ENCODE measurements at regions not wholly inside any gene's neighbourhood (a gene's known extent, or its start where the extent isn't known, plus 50 kb on each side); places are given as distances from the start of the nearest gene placed in this dataset.

DNA sequence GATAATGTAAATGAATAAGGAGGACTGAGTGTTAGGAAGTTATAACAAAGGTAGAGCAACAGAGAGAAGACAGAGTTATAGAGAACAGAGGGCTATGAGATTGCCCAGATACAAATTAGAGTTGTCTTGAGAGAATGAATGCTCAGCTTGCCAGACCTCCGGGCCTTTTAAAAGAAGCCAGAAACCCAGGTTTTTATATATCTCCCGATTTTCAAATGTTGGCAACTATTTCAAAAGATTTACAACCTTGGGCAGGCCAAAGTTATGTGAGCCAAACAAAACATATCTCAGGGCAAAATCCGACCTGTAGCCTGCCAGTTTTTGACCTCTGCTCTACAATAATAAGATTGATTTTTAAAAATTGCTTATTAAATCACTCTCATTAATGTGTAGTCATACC lies 573.1 kb upstream of the SLC10A2 start:
- TF ChIP-seq, protein P1, sequence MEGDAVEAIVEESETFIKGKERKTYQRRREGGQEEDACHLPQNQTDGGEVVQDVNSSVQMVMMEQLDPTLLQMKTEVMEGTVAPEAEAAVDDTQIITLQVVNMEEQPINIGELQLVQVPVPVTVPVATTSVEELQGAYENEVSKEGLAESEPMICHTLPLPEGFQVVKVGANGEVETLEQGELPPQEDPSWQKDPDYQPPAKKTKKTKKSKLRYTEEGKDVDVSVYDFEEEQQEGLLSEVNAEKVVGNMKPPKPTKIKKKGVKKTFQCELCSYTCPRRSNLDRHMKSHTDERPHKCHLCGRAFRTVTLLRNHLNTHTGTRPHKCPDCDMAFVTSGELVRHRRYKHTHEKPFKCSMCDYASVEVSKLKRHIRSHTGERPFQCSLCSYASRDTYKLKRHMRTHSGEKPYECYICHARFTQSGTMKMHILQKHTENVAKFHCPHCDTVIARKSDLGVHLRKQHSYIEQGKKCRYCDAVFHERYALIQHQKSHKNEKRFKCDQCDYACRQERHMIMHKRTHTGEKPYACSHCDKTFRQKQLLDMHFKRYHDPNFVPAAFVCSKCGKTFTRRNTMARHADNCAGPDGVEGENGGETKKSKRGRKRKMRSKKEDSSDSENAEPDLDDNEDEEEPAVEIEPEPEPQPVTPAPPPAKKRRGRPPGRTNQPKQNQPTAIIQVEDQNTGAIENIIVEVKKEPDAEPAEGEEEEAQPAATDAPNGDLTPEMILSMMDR (IDR thresholded peaks at IDR 0.05) = no peak
- Histone ChIP-seq H3K36me3 (no peaks in the 10 kb centered on the region), H3K27me3 (no peaks in the 10 kb centered on the region), H3K27ac (no peak overlapping the region), H3K4me1 (no peaks in the 10 kb centered on the region), H3K9me3 (no peaks in the 10 kb centered on the region), H3K4me3 (no peak overlapping the region)
- intact Hi-C loops (cut with DNase I; ENCODE audit: low total_unique reads) = no loop called here
- DNase-seq = no peak

DNA sequence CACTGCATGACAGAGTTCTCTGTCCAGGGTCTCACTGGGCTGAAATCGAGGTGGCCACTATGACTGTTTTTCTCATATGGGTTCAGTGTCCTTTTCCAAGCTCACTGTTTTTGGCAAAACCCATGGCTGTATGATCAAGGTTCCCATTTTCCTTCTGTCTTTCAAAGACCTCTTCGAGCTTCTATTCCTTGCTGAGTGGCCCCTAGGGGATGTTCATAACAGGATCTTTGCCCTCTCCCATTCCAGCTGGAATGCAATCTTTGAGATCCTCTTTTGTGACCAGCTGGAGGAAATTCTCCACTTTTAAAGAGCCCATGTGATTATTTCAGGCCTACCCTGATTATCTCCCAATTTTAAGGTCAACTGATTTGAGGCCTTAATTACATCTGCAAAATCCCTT lies 572.5 kb upstream of the SLC10A2 start:
- no peak for DNase-seq
- intact Hi-C loops (cut with DNase I; ENCODE audit: low total_unique reads) = no loop called here
- Histone ChIP-seq H3K9me3 (no peaks in the 10 kb centered on the region), H3K36me3 (no peaks in the 10 kb centered on the region), H3K27me3 (no peaks in the 10 kb centered on the region), H3K4me3 (no peak overlapping the region), H3K4me1 (no peaks in the 10 kb centered on the region), H3K27ac (no peak overlapping the region)
- TF ChIP-seq, protein P1 (IDR thresholded peaks at IDR 0.05) = no peak

DNA sequence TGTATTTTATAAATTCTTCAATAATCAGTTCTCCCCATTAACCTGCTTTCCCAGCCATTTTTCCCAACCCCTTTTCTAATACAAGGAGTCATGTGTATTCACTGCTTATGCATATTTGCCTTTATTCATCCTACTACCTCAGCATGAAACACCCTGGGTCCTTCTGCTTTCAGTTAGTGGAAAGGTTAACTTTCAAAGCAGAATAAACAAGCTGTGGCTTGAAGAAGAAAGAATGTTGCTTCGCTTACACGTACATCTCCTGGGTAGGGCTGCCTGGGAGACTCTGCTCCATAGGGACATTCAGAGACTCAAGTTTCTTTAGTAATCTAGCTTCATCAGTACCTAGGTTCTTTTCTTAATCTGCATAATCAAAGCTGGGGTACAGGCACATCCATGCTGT lies 567.8 kb upstream of the SLC10A2 start:
- Histone ChIP-seq H3K4me3 (no peak overlapping the region), H3K9me3 (no peaks in the 10 kb centered on the region), H3K4me1 (no peaks in the 10 kb centered on the region), H3K36me3 (no peaks in the 10 kb centered on the region), H3K27me3 (no peaks in the 10 kb centered on the region), H3K27ac (no peak overlapping the region)
- DNase-seq = no peak
- TF ChIP-seq, protein P1 (IDR thresholded peaks at IDR 0.05) = no peak
- intact Hi-C loops (cut with DNase I; ENCODE audit: low total_unique reads) = no loop called here

DNA sequence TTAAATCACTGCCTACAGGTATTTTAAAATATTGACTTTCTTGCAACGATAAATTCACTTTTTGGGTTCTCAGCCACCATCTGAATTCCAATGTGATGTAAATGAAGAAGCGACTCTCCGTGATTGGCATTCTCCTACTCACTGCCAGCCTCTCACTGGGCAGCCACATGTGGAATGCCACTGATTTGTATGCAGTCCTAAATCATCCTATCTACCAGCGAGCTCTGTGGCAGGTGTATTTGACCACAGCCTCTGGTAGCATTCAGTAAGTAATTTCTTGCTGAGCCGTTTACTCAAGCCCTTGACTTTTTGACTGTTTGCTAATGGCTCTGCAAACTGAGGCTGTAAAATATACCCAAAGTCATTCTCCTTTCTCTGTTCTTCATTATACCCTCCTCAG lies 559.0 kb upstream of the SLC10A2 start:
- Histone ChIP-seq H3K36me3 (no peaks in the 10 kb centered on the region), H3K4me1 (no peaks in the 10 kb centered on the region), H3K4me3 (no peak overlapping the region), H3K27ac (no peak overlapping the region), H3K9me3 (no peaks in the 10 kb centered on the region), H3K27me3 (no peaks in the 10 kb centered on the region)
- no peak for DNase-seq
- intact Hi-C loops (cut with DNase I; ENCODE audit: low total_unique reads) = no loop called here
- TF ChIP-seq, protein P1 (IDR thresholded peaks at IDR 0.05) = no peak

DNA sequence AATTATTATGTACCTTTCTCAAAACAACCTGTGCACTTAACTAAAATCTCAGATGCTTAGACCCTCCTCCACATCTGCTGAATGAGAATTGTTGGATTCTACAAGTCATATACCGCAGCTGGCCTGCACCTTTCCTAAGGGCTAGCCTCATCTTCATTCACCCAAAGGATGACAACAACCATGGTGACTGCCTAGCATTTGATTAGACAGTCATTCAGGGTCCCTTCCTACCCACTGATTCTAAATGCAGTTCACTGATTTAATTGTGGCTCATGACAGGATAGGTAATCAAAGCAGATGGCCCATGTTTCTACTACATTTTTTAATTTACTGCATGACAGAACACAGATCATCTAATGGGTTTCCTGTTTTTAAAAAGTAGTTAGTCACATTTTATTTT lies 551.9 kb upstream of the SLC10A2 start:
- H3K27me3 ChIP-seq = no peaks in the 10 kb centered on the region
- H3K4me3 ChIP-seq = no peak overlapping the region
- intact Hi-C loops (cut with DNase I; ENCODE audit: low total_unique reads) = no loop called here
- no peaks in the 10 kb centered on the region for H3K9me3 ChIP-seq
- no peaks in the 10 kb centered on the region for H3K36me3 ChIP-seq
- TF ChIP-seq, protein P1 (IDR thresholded peaks at IDR 0.05) = no peak
- no peaks in the 10 kb centered on the region for H3K4me1 ChIP-seq
- DNase-seq = no peak
- no peak overlapping the region for H3K27ac ChIP-seq

DNA sequence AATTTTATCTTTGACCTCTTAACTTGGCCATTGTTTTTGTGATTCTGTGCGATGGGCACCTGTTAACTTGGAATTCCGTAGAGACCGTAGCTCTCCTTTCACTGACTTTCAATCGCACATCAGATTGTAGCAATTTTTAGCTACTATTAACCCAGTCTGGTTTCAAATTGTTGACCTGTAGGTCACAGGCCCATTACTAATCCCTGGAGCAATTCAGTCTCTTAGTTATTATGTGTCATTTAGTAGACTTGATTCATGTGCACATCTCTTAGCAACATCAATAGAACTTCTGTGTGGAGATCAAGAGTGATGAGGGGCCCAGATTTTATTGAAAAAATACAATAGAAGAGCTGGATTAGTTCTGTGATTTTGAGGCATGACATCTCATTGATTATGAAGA lies 549.6 kb upstream of the SLC10A2 start:
- TF ChIP-seq, protein P1 (IDR thresholded peaks at IDR 0.05) = no peak
- H3K27ac ChIP-seq = no peak overlapping the region
- no peak overlapping the region for H3K4me3 ChIP-seq
- intact Hi-C loops (cut with DNase I; ENCODE audit: low total_unique reads) = no loop called here
- no peaks in the 10 kb centered on the region for H3K27me3 ChIP-seq
- no peaks in the 10 kb centered on the region for H3K9me3 ChIP-seq
- H3K36me3 ChIP-seq = no peaks in the 10 kb centered on the region
- no peak for DNase-seq
- H3K4me1 ChIP-seq = no peaks in the 10 kb centered on the region
